HepG2 (cell line): ENCODE measurements at regions not wholly inside any gene's neighbourhood (a gene's known extent, or its start where the extent isn't known, plus 50 kb on each side); places are given as distances from the start of the nearest gene placed in this dataset.

Experiments
- ATAC-seq: fragments of 200-7000 bp; cut with Tn5 transposase; 3 replicates; pipeline ENCODE4 v1.9.1; 2020; ENCODE audit warnings: mild to moderate bottlenecking, moderate library complexity
- BruUV-seq: library from RNA; stranded (reverse); fragments of 400-500 nt; replicated peaks from 2 replicates; lab custom pipeline; 2021; lab: Mats Ljungman, UMichigan
- CTCF ChIA-PET: fragments of 300-600 bp; formaldehyde crosslinking; extraction: SDS; loops from one replicate; lab custom pipeline; 2021; ENCODE audit warnings: low total read pairs, inconsistent platforms, low intra/inter-chr PET ratio; lab: Yijun Ruan, JAX
- POLR2A ChIA-PET: fragments of 350-600 bp; sonication (Branson Sonifier 250); formaldehyde crosslinking; loops from one replicate; lab custom pipeline; 2020; ENCODE audit warnings: antibody characterized with exemption, inconsistent platforms; lab: Yijun Ruan, JAX
- DNase-seq: peaks from one replicate; pipeline ENCODE4 v3.0.0-alpha.2; 2015; ENCODE audit warnings: low spot score
- FAIRE-seq: peaks from 3 replicates; lab custom pipeline; 2011; peaks lifted over from hg19 to GRCh38; lab: Jason Lieb, UNC
- H2AFZ ChIP-seq: one replicate; pipeline ENCODE4 v1.6.1; 2011; ENCODE audit warnings: low read length, inconsistent platforms
- H3K27ac ChIP-seq: fragments of 300-600 bp; 3 replicates; pipeline ENCODE4 v1.8.0; 2011; ENCODE audit warnings: mixed run types, mild to moderate bottlenecking, mixed read lengths, low read length, inconsistent platforms; ENCODE audit not compliant: insufficient read depth; ENCODE audit errors: extremely low read length
- H3K27me3 ChIP-seq, 2 experiments: fragments of 200-600 bp in 1 of 2; 2 replicates in 1 of 2; 3 replicates in 1 of 2; pipeline versions ENCODE4 v1.6.0 to v1.8.0; 2011; ENCODE audit warnings: low read length in 2 of 2, mild to moderate bottlenecking in 2 of 2, moderate library complexity in 2 of 2, inconsistent platforms in 1 of 2; ENCODE audit not compliant: insufficient read depth in 2 of 2, control insufficient read depth in 1 of 2
- H3K36me3 ChIP-seq, 2 experiments: fragments of 200-600 bp in 1 of 2; replicated peaks in 1 of 2; 2 replicates in 1 of 2; 3 replicates in 1 of 2; pipeline versions ENCODE4 v1.5.1 to v1.8.0; 2011; ENCODE audit warnings: low read length in 2 of 2, inconsistent platforms in 1 of 2; ENCODE audit not compliant: insufficient read depth in 2 of 2, control insufficient read depth in 1 of 2
- H3K4me1 ChIP-seq: 2 replicates; pipeline ENCODE4 v1.5.1; 2012; ENCODE audit warnings: low read length, inconsistent platforms; ENCODE audit not compliant: insufficient read depth
- H3K4me2 ChIP-seq: 2 replicates; pipeline ENCODE4 v1.6.0; 2011; ENCODE audit warnings: low read depth, low read length, inconsistent platforms
- H3K4me3 ChIP-seq, 3 experiments: fragments of 200-600 bp in 1 of 3; sonication (generic), shearing (Covaris generic) in 1 of 3; replicated peaks in 1 of 3; 2 replicates each; pipeline ENCODE4 v1.5.1; 2011 to 2016; ENCODE audit warnings: low read length in 3 of 3, inconsistent platforms in 2 of 3, low read depth in 2 of 3, mild to moderate bottlenecking in 2 of 3, control low read depth in 1 of 3, mixed read lengths in 1 of 3; ENCODE audit not compliant: insufficient read depth in 1 of 3
- H3K79me2 ChIP-seq: one replicate; pipeline ENCODE4 v1.6.1; 2011; ENCODE audit warnings: low read length, inconsistent platforms; ENCODE audit not compliant: insufficient read depth
- H3K9ac ChIP-seq: 2 replicates; pipeline ENCODE4 v1.6.0; 2011; ENCODE audit warnings: mild to moderate bottlenecking, low read depth, low read length, inconsistent platforms; ENCODE audit not compliant: insufficient read depth
- H3K9me3 ChIP-seq: 2 replicates; pipeline ENCODE4 v1.5.1; 2012; ENCODE audit warnings: mild to moderate bottlenecking, low read length
- H4K20me1 ChIP-seq: 2 replicates; pipeline ENCODE4 v1.6.0; 2011; ENCODE audit warnings: inconsistent platforms, mild to moderate bottlenecking, low read length, moderate library complexity; ENCODE audit not compliant: insufficient read depth
- ETV5 ChIP-seq: IDR thresholded peaks from 2 replicates; pipeline ENCODE4 v1.6.1; 2018; ENCODE audit warnings: missing biosample characterization, missing genetic modification reagents, inconsistent platforms, borderline replicate concordance
- FOSL2 ChIP-seq: sonication (generic); formaldehyde crosslinking; IDR thresholded peaks from 2 replicates; pipeline ENCODE4 v1.4.0; 2020; ENCODE audit warnings: missing genetic modification reagents
- IKZF1 ChIP-seq: fragments of 450-650 bp; IDR thresholded peaks from 2 replicates; pipeline ENCODE4 v1.7.1; 2016
- JDP2 ChIP-seq: sonication (generic); formaldehyde crosslinking; IDR thresholded peaks from 2 replicates; pipeline ENCODE4 v1.8.1; 2022; ENCODE audit warnings: missing genetic modification reagents, borderline replicate concordance
- KDM4B ChIP-seq: sonication (generic); formaldehyde crosslinking; IDR thresholded peaks from 2 replicates; pipeline ENCODE4 v1.4.0; 2020; ENCODE audit warnings: missing genetic modification reagents
- KMT2B ChIP-seq: IDR thresholded peaks from 2 replicates; pipeline ENCODE4 v1.6.1; 2016; ENCODE audit warnings: missing genetic modification reagents, missing compliant biosample characterization
- NFATC3 ChIP-seq: sonication (generic); formaldehyde crosslinking; IDR thresholded peaks from 2 replicates; pipeline ENCODE4 v1.5.1; 2020; ENCODE audit warnings: mild to moderate bottlenecking, missing genetic modification reagents
- NFKB2 ChIP-seq: sonication (generic); formaldehyde crosslinking; IDR thresholded peaks from 2 replicates; pipeline ENCODE4 v1.4.0; 2020; ENCODE audit warnings: missing genetic modification reagents, borderline replicate concordance
- NR3C1 ChIP-seq: sonication (generic); formaldehyde crosslinking; IDR thresholded peaks from 2 replicates; pipeline ENCODE4 v1.4.0; 2020; ENCODE audit warnings: missing genetic modification reagents
- RFX3 ChIP-seq: IDR thresholded peaks from 2 replicates; pipeline ENCODE4 v1.6.1; 2016; ENCODE audit warnings: missing biosample characterization, missing genetic modification reagents
- TRIM24 ChIP-seq: sonication (generic); formaldehyde crosslinking; IDR thresholded peaks from 2 replicates; pipeline ENCODE4 v1.8.0; 2022; ENCODE audit warnings: mild to moderate bottlenecking, missing genetic modification reagents
- ZBTB3 ChIP-seq: sonication (generic); formaldehyde crosslinking; IDR thresholded peaks from 2 replicates; pipeline ENCODE4 v1.4.0; 2020; ENCODE audit warnings: low read depth, mild to moderate bottlenecking, moderate library complexity, missing genetic modification reagents, borderline replicate concordance
- ZNF180 ChIP-seq: sonication (generic); formaldehyde crosslinking; IDR thresholded peaks from 2 replicates; pipeline ENCODE4 v1.4.0; 2020; ENCODE audit warnings: low read depth, missing genetic modification reagents, borderline replicate concordance
- ZNF460 ChIP-seq: sonication (generic); formaldehyde crosslinking; IDR thresholded peaks from 2 replicates; pipeline ENCODE4 v1.5.1; 2020; ENCODE audit warnings: missing genetic modification reagents, mild to moderate bottlenecking, borderline replicate concordance
- WGBS: methylation state at CpG from one replicate; pipeline ENCODE4 v1.1.6; 2017; ENCODE audit warnings: low lambda C conversion rate; 5-methylcytosine and 5-hydroxymethylcytosine counted together
- in situ Hi-C: cut with HindIII; loops from 2 replicates; pipeline ENCODE4 v1.10.0; 2017; ENCODE audit warnings: low pct_unique_long_range_greater_than_20kb; ENCODE audit not compliant: extremely low pct_ligation_motif_present
- intact Hi-C: fragments of 100-400 bp; cut with micrococcal nuclease; formaldehyde crosslinking; loops from one replicate; pipeline ENCODE4 v1.10.0; 2022; ENCODE audit not compliant: unreplicated experiment
- TF ChIP-seq, protein P1 (sequence below): sonication (generic); formaldehyde crosslinking; IDR thresholded peaks from 2 replicates; pipeline ENCODE4 v1.4.0; 2020; ENCODE audit warnings: missing genetic modification reagents, borderline replicate concordance
- TF ChIP-seq, protein P2 (sequence below): sonication (generic); formaldehyde crosslinking; IDR thresholded peaks from 2 replicates; pipeline ENCODE4 v1.8.1; 2022; ENCODE audit warnings: low read depth, mild to moderate bottlenecking, missing genetic modification reagents
- TF ChIP-seq, protein P3 (sequence below): sonication (generic); formaldehyde crosslinking; IDR thresholded peaks from 2 replicates; pipeline ENCODE4 v1.4.0; 2020; ENCODE audit warnings: missing genetic modification reagents

DNA sequence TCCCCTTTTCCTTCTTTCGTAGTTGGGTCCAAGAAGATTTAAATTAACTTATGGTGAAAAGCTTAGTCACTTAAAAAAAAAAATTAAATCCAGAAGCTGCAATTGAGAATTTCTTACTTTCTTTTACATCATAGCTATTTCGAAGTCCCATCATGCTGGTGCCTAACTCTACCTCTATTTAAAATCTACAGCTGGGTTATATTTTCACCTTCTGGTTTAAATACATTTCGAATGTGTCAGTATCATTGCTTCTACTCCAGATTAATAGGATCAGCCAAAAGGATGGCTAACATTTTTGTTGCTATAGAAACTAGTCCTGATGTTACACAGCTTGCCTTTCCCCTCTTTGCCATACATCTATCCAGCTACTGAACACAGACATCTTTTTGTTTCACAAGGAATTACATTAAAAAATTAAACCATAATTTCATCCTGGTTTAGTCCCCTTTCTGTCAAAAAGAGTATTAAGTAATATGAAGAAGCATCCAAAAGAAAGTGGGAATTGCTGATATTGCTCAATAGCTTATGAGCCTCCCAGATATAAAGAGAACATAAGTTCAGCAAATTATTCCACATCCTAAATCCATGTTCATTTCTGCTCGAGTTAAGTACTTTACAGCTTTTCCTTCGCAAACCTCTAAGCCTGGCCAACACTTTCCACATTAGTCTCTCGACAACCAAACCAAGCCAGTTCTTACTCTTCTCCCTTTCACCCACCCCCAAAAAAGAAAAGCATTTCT lies 396.7 kb upstream of the DAB1 start:
- POLR2A ChIA-PET = no interaction called here
- TF ChIP-seq FOSL2 (CRISPR knock-in tag) = no peak
- TF ChIP-seq NFATC3 (CRISPR knock-in tag) = no peak
- no peak for TF ChIP-seq ETV5 (CRISPR knock-in tag)
- no peak for TF ChIP-seq KMT2B (CRISPR knock-in tag)
- TF ChIP-seq ZNF460 (CRISPR knock-in tag) = no peak
- no peak for TF ChIP-seq TRIM24 (CRISPR knock-in tag)
- no peak for TF ChIP-seq NR3C1 (CRISPR knock-in tag)
- no peak for TF ChIP-seq RFX3 (CRISPR knock-in tag)
- no peak for TF ChIP-seq ZBTB3 (CRISPR knock-in tag)
- TF ChIP-seq, protein P1, sequence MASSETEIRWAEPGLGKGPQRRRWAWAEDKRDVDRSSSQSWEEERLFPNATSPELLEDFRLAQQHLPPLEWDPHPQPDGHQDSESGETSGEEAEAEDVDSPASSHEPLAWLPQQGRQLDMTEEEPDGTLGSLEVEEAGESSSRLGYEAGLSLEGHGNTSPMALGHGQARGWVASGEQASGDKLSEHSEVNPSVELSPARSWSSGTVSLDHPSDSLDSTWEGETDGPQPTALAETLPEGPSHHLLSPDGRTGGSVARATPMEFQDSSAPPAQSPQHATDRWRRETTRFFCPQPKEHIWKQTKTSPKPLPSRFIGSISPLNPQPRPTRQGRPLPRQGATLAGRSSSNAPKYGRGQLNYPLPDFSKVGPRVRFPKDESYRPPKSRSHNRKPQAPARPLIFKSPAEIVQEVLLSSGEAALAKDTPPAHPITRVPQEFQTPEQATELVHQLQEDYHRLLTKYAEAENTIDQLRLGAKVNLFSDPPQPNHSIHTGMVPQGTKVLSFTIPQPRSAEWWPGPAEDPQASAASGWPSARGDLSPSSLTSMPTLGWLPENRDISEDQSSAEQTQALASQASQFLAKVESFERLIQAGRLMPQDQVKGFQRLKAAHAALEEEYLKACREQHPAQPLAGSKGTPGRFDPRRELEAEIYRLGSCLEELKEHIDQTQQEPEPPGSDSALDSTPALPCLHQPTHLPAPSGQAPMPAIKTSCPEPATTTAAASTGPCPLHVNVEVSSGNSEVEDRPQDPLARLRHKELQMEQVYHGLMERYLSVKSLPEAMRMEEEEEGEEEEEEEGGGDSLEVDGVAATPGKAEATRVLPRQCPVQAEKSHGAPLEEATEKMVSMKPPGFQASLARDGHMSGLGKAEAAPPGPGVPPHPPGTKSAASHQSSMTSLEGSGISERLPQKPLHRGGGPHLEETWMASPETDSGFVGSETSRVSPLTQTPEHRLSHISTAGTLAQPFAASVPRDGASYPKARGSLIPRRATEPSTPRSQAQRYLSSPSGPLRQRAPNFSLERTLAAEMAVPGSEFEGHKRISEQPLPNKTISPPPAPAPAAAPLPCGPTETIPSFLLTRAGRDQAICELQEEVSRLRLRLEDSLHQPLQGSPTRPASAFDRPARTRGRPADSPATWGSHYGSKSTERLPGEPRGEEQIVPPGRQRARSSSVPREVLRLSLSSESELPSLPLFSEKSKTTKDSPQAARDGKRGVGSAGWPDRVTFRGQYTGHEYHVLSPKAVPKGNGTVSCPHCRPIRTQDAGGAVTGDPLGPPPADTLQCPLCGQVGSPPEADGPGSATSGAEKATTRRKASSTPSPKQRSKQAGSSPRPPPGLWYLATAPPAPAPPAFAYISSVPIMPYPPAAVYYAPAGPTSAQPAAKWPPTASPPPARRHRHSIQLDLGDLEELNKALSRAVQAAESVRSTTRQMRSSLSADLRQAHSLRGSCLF = no peak
- TF ChIP-seq, protein P2, sequence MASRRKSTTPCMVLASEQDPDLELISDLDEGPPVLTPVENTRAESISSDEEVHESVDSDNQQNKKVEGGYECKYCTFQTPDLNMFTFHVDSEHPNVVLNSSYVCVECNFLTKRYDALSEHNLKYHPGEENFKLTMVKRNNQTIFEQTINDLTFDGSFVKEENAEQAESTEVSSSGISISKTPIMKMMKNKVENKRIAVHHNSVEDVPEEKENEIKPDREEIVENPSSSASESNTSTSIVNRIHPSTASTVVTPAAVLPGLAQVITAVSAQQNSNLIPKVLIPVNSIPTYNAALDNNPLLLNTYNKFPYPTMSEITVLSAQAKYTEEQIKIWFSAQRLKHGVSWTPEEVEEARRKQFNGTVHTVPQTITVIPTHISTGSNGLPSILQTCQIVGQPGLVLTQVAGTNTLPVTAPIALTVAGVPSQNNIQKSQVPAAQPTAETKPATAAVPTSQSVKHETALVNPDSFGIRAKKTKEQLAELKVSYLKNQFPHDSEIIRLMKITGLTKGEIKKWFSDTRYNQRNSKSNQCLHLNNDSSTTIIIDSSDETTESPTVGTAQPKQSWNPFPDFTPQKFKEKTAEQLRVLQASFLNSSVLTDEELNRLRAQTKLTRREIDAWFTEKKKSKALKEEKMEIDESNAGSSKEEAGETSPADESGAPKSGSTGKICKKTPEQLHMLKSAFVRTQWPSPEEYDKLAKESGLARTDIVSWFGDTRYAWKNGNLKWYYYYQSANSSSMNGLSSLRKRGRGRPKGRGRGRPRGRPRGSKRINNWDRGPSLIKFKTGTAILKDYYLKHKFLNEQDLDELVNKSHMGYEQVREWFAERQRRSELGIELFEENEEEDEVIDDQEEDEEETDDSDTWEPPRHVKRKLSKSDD (CRISPR knock-in tag) = no peak
- TF ChIP-seq ZNF180 = no peak
- TF ChIP-seq, protein P3, sequence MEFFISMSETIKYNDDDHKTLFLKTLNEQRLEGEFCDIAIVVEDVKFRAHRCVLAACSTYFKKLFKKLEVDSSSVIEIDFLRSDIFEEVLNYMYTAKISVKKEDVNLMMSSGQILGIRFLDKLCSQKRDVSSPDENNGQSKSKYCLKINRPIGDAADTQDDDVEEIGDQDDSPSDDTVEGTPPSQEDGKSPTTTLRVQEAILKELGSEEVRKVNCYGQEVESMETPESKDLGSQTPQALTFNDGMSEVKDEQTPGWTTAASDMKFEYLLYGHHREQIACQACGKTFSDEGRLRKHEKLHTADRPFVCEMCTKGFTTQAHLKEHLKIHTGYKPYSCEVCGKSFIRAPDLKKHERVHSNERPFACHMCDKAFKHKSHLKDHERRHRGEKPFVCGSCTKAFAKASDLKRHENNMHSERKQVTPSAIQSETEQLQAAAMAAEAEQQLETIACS (CRISPR knock-in tag) = no peak
- TF ChIP-seq IKZF1 = no peak
- no peak for TF ChIP-seq NFKB2 (CRISPR knock-in tag)
- TF ChIP-seq KDM4B (CRISPR knock-in tag) = no peak
- no peak for TF ChIP-seq JDP2

More for the DNA sequence above, 396.7 kb upstream of the DAB1 start:
- intact Hi-C loops (no loop called here), in situ Hi-C loops (no loop called here)
- H3K4me1 ChIP-seq = no peaks in the 10 kb centered on the region
- H3K27ac ChIP-seq = no peak overlapping the region
- H3K4me3 ChIP-seq = no peak overlapping the region
- no peak overlapping the region for H3K9ac ChIP-seq
- FAIRE-seq (no peak), DNase-seq (no peak), ATAC-seq (no peak)
- no peaks in the 10 kb centered on the region for H3K9me3 ChIP-seq
- BruUV-seq = no TSS peak
- H4K20me1 ChIP-seq = no peaks in the 10 kb centered on the region
- H3K36me3 ChIP-seq = no peaks in the 10 kb centered on the region
- H3K79me2 ChIP-seq = no peaks in the 10 kb centered on the region
- no peak overlapping the region for H2AFZ ChIP-seq
- 10% methylated on average over 6 of the region's 6 CpGs for WGBS
- CTCF ChIA-PET = no interaction called here
- no peak overlapping the region for H3K4me2 ChIP-seq
- no peaks in the 10 kb centered on the region for H3K27me3 ChIP-seq
